Muscle layer of duodenum (tissue), 2 donors: ENCODE measurements at regions not wholly inside any gene's neighbourhood (a gene's known extent, or its start where the extent isn't known, plus 50 kb on each side); places are given as distances from the start of the nearest gene placed in this dataset.
A peak's percentile ranks its signal among the peaks of the same experiment; 100 is the strongest.

Experiments
- H3K27ac ChIP-seq: one replicate; pipeline ENCODE4 v1.7.0; 2013; ENCODE audit warnings: mild to moderate bottlenecking, low read length
- H3K27me3 ChIP-seq: one replicate; pipeline ENCODE4 v1.7.0; 2013; ENCODE audit warnings: low read depth, mild to moderate bottlenecking, control low read depth, low read length
- H3K36me3 ChIP-seq, 2 donors: one replicate each; pipeline ENCODE4 v1.7.0; 2013; ENCODE audit warnings: low read length in 2 of 2, control low read depth in 1 of 2, mild to moderate bottlenecking in 1 of 2; ENCODE audit not compliant: insufficient read depth in 2 of 2, control insufficient read depth in 1 of 2
- H3K4me1 ChIP-seq, 2 donors: one replicate each; pipeline ENCODE4 v1.7.0; 2013; ENCODE audit warnings: low read length in 2 of 2, mild to moderate bottlenecking in 2 of 2, control low read depth in 1 of 2, moderate library complexity in 1 of 2; ENCODE audit not compliant: insufficient read depth in 2 of 2, control insufficient read depth in 1 of 2
- H3K4me3 ChIP-seq, 2 donors: one replicate each; pipeline ENCODE4 v1.7.0; 2013; ENCODE audit warnings: low read length in 2 of 2, low read depth in 1 of 2, mild to moderate bottlenecking in 1 of 2
- H3K9me3 ChIP-seq, 2 donors: one replicate each; pipeline ENCODE4 v1.7.0; 2013; ENCODE audit warnings: low read length in 2 of 2, control low read depth in 1 of 2, mild to moderate bottlenecking in 1 of 2; ENCODE audit not compliant: control insufficient read depth in 1 of 2
- donor health status: healthy.

GRCh38 chr6:56708810-56709597, 66.3 kb upstream of the DST start:
- Histone ChIP-seq H3K27ac (peak overlapping the region; percentile 19), H3K9me3 (no peaks in the 10 kb centered on the region)

GRCh38 chr6:56706981-56707726, 64.5 kb upstream of the DST start:
- H3K4me1 ChIP-seq: peaks cover 0 to 8% of the 10 kb centered on the region in 2 donors
- H3K27ac ChIP-seq: no peak overlapping the region
- no peaks in the 10 kb centered on the region for H3K27me3 ChIP-seq
- no peaks in the 10 kb centered on the region for H3K9me3 ChIP-seq
- no peaks in the 10 kb centered on the region for H3K36me3 ChIP-seq
- H3K4me3 ChIP-seq: no peak overlapping the region

More at GRCh38 chr6:56708810-56709597, 66.3 kb upstream of the DST start:
- Histone ChIP-seq H3K36me3 (no peaks in the 10 kb centered on the region), H3K4me3 (no peak overlapping the region), H3K4me1 (peaks cover 5 to 10% of the 10 kb centered on the region in 2 donors), H3K27me3 (no peaks in the 10 kb centered on the region)

- H3K27ac ChIP-seq: no peak overlapping the region
- H3K27me3 ChIP-seq: no peaks in the 10 kb centered on the region
- H3K4me3 ChIP-seq: no peak overlapping the region
- no peaks in the 10 kb centered on the region for H3K9me3 ChIP-seq
- peaks cover 0 to 3% of the 10 kb centered on the region in 2 donors for H3K4me1 ChIP-seq
- no peaks in the 10 kb centered on the region for H3K36me3 ChIP-seq
Observed at GRCh38 chr6:56699066-56699654, 56.5 kb upstream of the DST start.

GRCh38 chr6:56695702-56696101, 53.0 kb upstream of the DST start:
- Histone ChIP-seq H3K4me1 (peaks cover 4 to 7% of the 10 kb centered on the region in 2 donors), H3K27ac (no peak overlapping the region), H3K36me3 (peaks cover 0 to 18% of the 10 kb centered on the region in 2 donors), H3K4me3 (no peak overlapping the region), H3K9me3 (no peaks in the 10 kb centered on the region), H3K27me3 (no peaks in the 10 kb centered on the region)

- H3K4me1 ChIP-seq: peaks cover 4 to 16% of the 10 kb centered on the region in 2 donors
- H3K9me3 ChIP-seq: no peaks in the 10 kb centered on the region
- peaks cover 0 to 18% of the 10 kb centered on the region in 2 donors for H3K36me3 ChIP-seq
- no peaks in the 10 kb centered on the region for H3K27me3 ChIP-seq
- no peak overlapping the region for H3K4me3 ChIP-seq
- no peak overlapping the region for H3K27ac ChIP-seq
Observed at GRCh38 chr6:56694002-56694401, 51.3 kb upstream of the DST start.

- H3K4me1 ChIP-seq: peaks cover 9 to 16% of the 10 kb centered on the region in 2 donors
- H3K27me3 ChIP-seq: no peaks in the 10 kb centered on the region
- H3K9me3 ChIP-seq: no peaks in the 10 kb centered on the region
- H3K36me3 ChIP-seq: peaks cover 0 to 18% of the 10 kb centered on the region in 2 donors
- H3K27ac ChIP-seq: peak overlapping the region; percentile 96
- peak overlapping the region; percentile 52 to 57 for H3K4me3 ChIP-seq
Observed at GRCh38 chr6:56693246-56693607, 50.5 kb upstream of the DST start.

GRCh38 chr6:56692523-56693245, 50.0 kb upstream of the DST start:
- peak overlapping the region; percentile 52 to 57 for H3K4me3 ChIP-seq
- H3K9me3 ChIP-seq: no peaks in the 10 kb centered on the region
- H3K4me1 ChIP-seq: peaks cover 9 to 16% of the 10 kb centered on the region in 2 donors
- peak overlapping the region; percentile 96 for H3K27ac ChIP-seq
- no peaks in the 10 kb centered on the region for H3K27me3 ChIP-seq
- peaks cover 0 to 18% of the 10 kb centered on the region in 2 donors for H3K36me3 ChIP-seq
